ENCODE measurements at regions not wholly inside any gene's neighbourhood (a gene's known extent, or its start where the extent isn't known, plus 50 kb on each side); places are given as distances from the start of the nearest gene placed in this dataset.
A peak's percentile ranks its signal among the peaks of the same experiment; 100 is the strongest.

DNA sequence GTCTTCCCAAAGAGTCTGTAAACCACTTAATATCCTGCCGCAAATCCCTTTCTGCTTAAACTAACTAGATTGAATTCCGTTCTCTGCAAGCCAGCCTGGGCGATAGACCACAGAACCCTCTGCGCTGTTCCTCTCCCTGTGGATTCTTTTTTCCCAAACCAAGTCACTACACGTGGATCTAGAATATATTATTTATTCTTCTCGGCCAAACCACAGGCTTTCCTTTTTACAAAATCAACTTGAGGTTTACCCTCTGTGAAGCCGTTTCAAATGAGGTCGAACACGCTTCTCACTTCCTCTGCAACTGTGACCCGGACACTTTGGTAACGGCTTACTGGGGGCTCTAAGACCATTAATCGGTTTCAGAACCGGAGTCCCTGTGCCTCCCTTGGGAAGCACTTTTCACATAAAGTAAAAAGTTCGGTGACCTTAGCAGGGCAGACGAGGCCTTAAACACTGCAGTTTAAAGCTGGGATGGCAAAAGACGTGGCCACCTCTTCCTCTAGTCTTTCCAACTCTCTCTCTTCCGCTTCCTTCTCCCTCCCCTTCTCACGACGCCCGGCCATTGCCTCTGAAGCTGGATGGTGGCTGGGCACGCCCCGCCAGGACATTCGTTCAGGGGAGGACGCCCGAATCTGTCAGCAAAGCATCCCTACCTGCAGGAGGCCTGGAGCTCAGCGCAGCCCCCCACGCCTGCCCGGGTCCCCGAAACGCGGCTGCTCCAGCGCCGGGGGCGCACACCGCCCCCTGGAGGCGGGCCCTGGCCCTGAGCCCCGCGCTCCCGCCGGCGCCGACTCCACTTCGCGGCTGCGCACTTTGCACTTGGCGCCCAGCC, 55.0 kb upstream of the FOXC1 start:
- TF ChIP-seq CTCF (conservative IDR thresholded peaks at IDR 0.05; ENCODE audit: low read length) (peak; percentile 35), EZH2phosphoT487 (IDR thresholded peaks at IDR 0.05; ENCODE audit: borderline replicate concordance, low read depth, low read length) (no peak)
